ENCODE measurements at regions not wholly inside any gene's neighbourhood (a gene's known extent, or its start where the extent isn't known, plus 50 kb on each side); places are given as distances from the start of the nearest gene placed in this dataset.

GRCh38 chr11:127412234-127412633 is 411.7 kb upstream of the KIRREL3 start:
- Mint-ChIP-seq H3K9me3 (peaks cover 5% of the 10 kb centered on the region), H3K4me3 (no peak overlapping the region), H3K4me1 (ENCODE audit: low read depth) (no peaks in the 10 kb centered on the region), H3K27me3 (no peaks in the 10 kb centered on the region), H3K27ac (no peak overlapping the region), H3K36me3 (ENCODE audit: low read depth) (no peaks in the 10 kb centered on the region)
- TF ChIP-seq CTCF (IDR thresholded peaks at IDR 0.05) = no peak
- intact Hi-C loops (cut with micrococcal nuclease) = no loop called here
- ATAC-seq (no peak), DNase-seq (no peak)
- CTCF ChIA-PET = no interaction called here
- POLR2A ChIA-PET = no interaction called here

- no peaks in the 10 kb centered on the region for H3K27me3 Mint-ChIP-seq
- H3K4me1 Mint-ChIP-seq (ENCODE audit: low read depth) = no peaks in the 10 kb centered on the region
- ChIA-PET POLR2A (no interaction called here), CTCF (no interaction called here)
- DNase-seq (no peak), ATAC-seq (no peak)
- no peak overlapping the region for H3K4me3 Mint-ChIP-seq
- TF ChIP-seq CTCF (IDR thresholded peaks at IDR 0.05) = no peak
- H3K27ac Mint-ChIP-seq = no peak overlapping the region
- peaks cover 5% of the 10 kb centered on the region for H3K9me3 Mint-ChIP-seq
- no peaks in the 10 kb centered on the region for H3K36me3 Mint-ChIP-seq (ENCODE audit: low read depth)
- intact Hi-C loops (cut with micrococcal nuclease) = no loop called here
Observed at GRCh38 chr11:127411283-127411682, 410.7 kb upstream of the KIRREL3 start.

- H3K27me3 Mint-ChIP-seq = peaks cover 2% of the 10 kb centered on the region
- H3K9me3 Mint-ChIP-seq = no peaks in the 10 kb centered on the region
- POLR2A ChIA-PET = no interaction called here
- no peak overlapping the region for H3K4me3 Mint-ChIP-seq
- ATAC-seq = no peak
- CTCF ChIA-PET = no interaction called here
- no peak for TF ChIP-seq CTCF (IDR thresholded peaks at IDR 0.05)
- intact Hi-C loops (cut with micrococcal nuclease) = no loop called here
- H3K27ac Mint-ChIP-seq = no peak overlapping the region
- H3K36me3 Mint-ChIP-seq (ENCODE audit: low read depth) = no peaks in the 10 kb centered on the region
- DNase-seq = no peak
- no peaks in the 10 kb centered on the region for H3K4me1 Mint-ChIP-seq (ENCODE audit: low read depth)
Observed at GRCh38 chr11:127395034-127395433, 394.5 kb upstream of the KIRREL3 start.

- Mint-ChIP-seq H3K4me3 (no peak overlapping the region), H3K27ac (no peak overlapping the region), H3K4me1 (ENCODE audit: low read depth) (no peaks in the 10 kb centered on the region), H3K36me3 (ENCODE audit: low read depth) (no peaks in the 10 kb centered on the region), H3K9me3 (no peaks in the 10 kb centered on the region), H3K27me3 (peaks cover 2% of the 10 kb centered on the region)
- TF ChIP-seq CTCF (IDR thresholded peaks at IDR 0.05) = no peak
- no peak for DNase-seq
- CTCF ChIA-PET = no interaction called here
- intact Hi-C loops (cut with micrococcal nuclease) = no loop called here
- ATAC-seq = no peak
- POLR2A ChIA-PET = no interaction called here
Observed at GRCh38 chr11:127393460-127393997, 393.0 kb upstream of the KIRREL3 start.

GRCh38 chr11:127392575-127392974 is 392.0 kb upstream of the KIRREL3 start:
- Mint-ChIP-seq H3K36me3 (ENCODE audit: low read depth) (no peaks in the 10 kb centered on the region), H3K27me3 (peaks cover 2% of the 10 kb centered on the region), H3K9me3 (no peaks in the 10 kb centered on the region), H3K4me3 (no peak overlapping the region), H3K4me1 (ENCODE audit: low read depth) (no peaks in the 10 kb centered on the region), H3K27ac (no peak overlapping the region)
- ATAC-seq = no peak
- no peak for DNase-seq
- ChIA-PET CTCF (no interaction called here), POLR2A (no interaction called here)
- no peak for TF ChIP-seq CTCF (IDR thresholded peaks at IDR 0.05)
- intact Hi-C loops (cut with micrococcal nuclease) = no loop called here
